K562 (cell line): ENCODE measurements at regions not wholly inside any gene's neighbourhood (a gene's known extent, or its start where the extent isn't known, plus 50 kb on each side); places are given as distances from the start of the nearest gene placed in this dataset.

Experiments used
- ATAC-seq: fragments of 200-7000 bp; cut with Tn5 transposase; 3 replicates; pipeline ENCODE4 v1.9.1; 2020; ENCODE audit warnings: moderate library complexity
- BruUV-seq: library from RNA; stranded (reverse); fragments of 400-500 nt; replicated peaks from 2 replicates; lab custom pipeline; 2021; lab: Mats Ljungman, UMichigan
- CTCF ChIA-PET: fragments of 300-600 bp; formaldehyde crosslinking; extraction: SDS; loops from one replicate; lab custom pipeline; 2021; ENCODE audit warnings: low intra/inter-chr PET ratio; lab: Yijun Ruan, JAX
- POLR2A ChIA-PET: fragments of 300-600, 350-650 bp; sonication (Branson Sonifier 250); formaldehyde crosslinking; extraction: SDS; loops from one replicate; lab custom pipeline; 2021; ENCODE audit warnings: antibody characterized with exemption, inconsistent platforms; lab: Yijun Ruan, JAX
- DNase-seq, 4 experiments: peaks; one replicate each; pipeline versions ENCODE4 v3.0.0 to v3.0.0-alpha.2; 2011 to 2018; ENCODE audit warnings: low spot score in 3 of 4, mixed read lengths in 3 of 4; ENCODE audit errors: extremely low read depth in 1 of 4
- FAIRE-seq: peaks from 2 replicates; lab custom pipeline; 2011; peaks lifted over from hg19 to GRCh38; lab: Jason Lieb, UNC
- H2AFZ ChIP-seq: 2 replicates; pipeline ENCODE4 v1.6.0; 2011; ENCODE audit warnings: low read depth, low read length, control low read depth, inconsistent platforms
- H3K27ac ChIP-seq: fragments of 200-600 bp; 3 replicates; pipeline ENCODE4 v1.8.0; 2011; ENCODE audit warnings: low read depth, mild to moderate bottlenecking, control low read depth, inconsistent platforms, low read length, moderate library complexity, mixed read lengths; ENCODE audit errors: extremely low read depth
- H3K27me3 ChIP-seq, 2 experiments: fragments of 300-600 bp in 1 of 2; 2 replicates in 1 of 2; 3 replicates in 1 of 2; pipeline versions ENCODE4 v1.6.0 to v1.8.0; 2011; ENCODE audit warnings: inconsistent platforms in 2 of 2, low read length in 2 of 2, mild to moderate bottlenecking in 1 of 2, mixed read lengths in 1 of 2, moderate library complexity in 1 of 2; ENCODE audit not compliant: control insufficient read depth in 2 of 2, insufficient read depth in 2 of 2
- H3K36me3 ChIP-seq: fragments of 300-600 bp; 3 replicates; pipeline ENCODE4 v1.8.0; 2011; ENCODE audit warnings: mild to moderate bottlenecking, low read length, inconsistent platforms; ENCODE audit not compliant: control insufficient read depth, insufficient read depth
- H3K4me1 ChIP-seq, 2 experiments: fragments of 200-600 bp in 1 of 2; replicated peaks in 1 of 2; 2 replicates in 1 of 2; 3 replicates in 1 of 2; pipeline versions ENCODE4 v1.5.1 to v1.8.0; 2011; ENCODE audit warnings: inconsistent platforms in 2 of 2, low read length in 2 of 2, mild to moderate bottlenecking in 1 of 2, mixed read lengths in 1 of 2, moderate library complexity in 1 of 2; ENCODE audit not compliant: control insufficient read depth in 2 of 2, insufficient read depth in 2 of 2
- H3K4me2 ChIP-seq: 2 replicates; pipeline ENCODE4 v1.6.1; 2011; ENCODE audit warnings: low read length, control low read depth, inconsistent platforms, mixed read lengths; ENCODE audit not compliant: insufficient read depth
- H3K4me3 ChIP-seq: fragments of 200-600 bp; sonication (generic), shearing (Covaris generic); 2 replicates; pipeline ENCODE4 v1.5.1; 2016; ENCODE audit warnings: control low read depth, inconsistent platforms
- H3K79me2 ChIP-seq: fragments of 200-600 bp; 3 replicates; pipeline ENCODE4 v1.8.0; 2011; ENCODE audit warnings: low read length, inconsistent platforms; ENCODE audit not compliant: control insufficient read depth, insufficient read depth
- H3K9ac ChIP-seq, 2 experiments: 2 replicates each; pipeline versions ENCODE4 v1.6.0 to v1.6.1; 2011; ENCODE audit warnings: low read depth in 2 of 2, low read length in 2 of 2, control low read depth in 1 of 2, inconsistent platforms in 1 of 2, mild to moderate bottlenecking in 1 of 2, mixed read lengths in 1 of 2; ENCODE audit not compliant: insufficient read depth in 1 of 2
- H3K9me1 ChIP-seq: one replicate; pipeline ENCODE4 v1.6.0; 2011; ENCODE audit warnings: inconsistent platforms, mild to moderate bottlenecking, low read length, moderate library complexity; ENCODE audit not compliant: control insufficient read depth, insufficient read depth
- H3K9me3 ChIP-seq: replicated peaks from 2 replicates; pipeline ENCODE4 v1.5.1; 2011; ENCODE audit warnings: low read depth, low read length, inconsistent platforms; ENCODE audit not compliant: control insufficient read depth, insufficient read depth
- H4K20me1 ChIP-seq: replicated peaks from 2 replicates; pipeline ENCODE4 v1.6.1; 2011; ENCODE audit warnings: low read length, inconsistent platforms, mixed read lengths; ENCODE audit not compliant: control insufficient read depth, insufficient read depth
- GATAD2A ChIP-seq: fragments of 450-650 bp; IDR thresholded peaks from 2 replicates; pipeline ENCODE4 v1.6.1; 2017
- POLR2AphosphoS2 ChIP-seq: IDR thresholded peaks from 2 replicates; pipeline ENCODE4 v1.6.1; 2012; ENCODE audit warnings: low read length, improper control_type of control experiment
- RBM17 ChIP-seq: fragments of 200-400 bp; formaldehyde crosslinking; IDR thresholded peaks from 2 replicates; pipeline ENCODE4 v1.6.1; 2017; ENCODE audit warnings: low read depth, mild to moderate bottlenecking, low read length, borderline replicate concordance
- WHSC1 ChIP-seq: IDR thresholded peaks from one replicate; pipeline ENCODE4 v1.6.1; 2012; ENCODE audit warnings: low read length, control low read depth, inconsistent platforms
- WGBS: fragments of 100-300 bp; shearing (Covaris generic); methylation state at CpG from one replicate; pipeline ENCODE4 v1.1.6; 2016; ENCODE audit warnings: low coverage, mixed read lengths; ENCODE audit not compliant: insufficient coverage; ENCODE audit errors: missing lambda C conversion rate; 5-methylcytosine and 5-hydroxymethylcytosine counted together
- in situ Hi-C: fragments of 300-500 bp; cut with MboI; formaldehyde crosslinking; loops from 4 replicates; pipeline ENCODE4 v1.15.0; 2018; ENCODE audit warnings: inconsistent platforms, mixed read lengths
- intact Hi-C: fragments of 100-400 bp; cut with micrococcal nuclease; formaldehyde crosslinking; loops from 2 replicates; pipeline ENCODE4 v1.14.2; 2022
- TF ChIP-seq, protein P1 (sequence below): sonication (generic); formaldehyde crosslinking; IDR thresholded peaks from 2 replicates; pipeline ENCODE4 v1.8.1; 2022; ENCODE audit warnings: missing genetic modification reagents
- TF ChIP-seq, protein P2 (sequence below): fragments of 250-450 bp; sonication (Bioruptor Pico); IDR thresholded peaks from 2 replicates; pipeline ENCODE4 v1.5.0; 2020; ENCODE audit warnings: mild to moderate bottlenecking
- TF ChIP-seq, protein P3 (sequence below): fragments of 450-650 bp; IDR thresholded peaks from 2 replicates; pipeline ENCODE4 v1.6.1; 2016; ENCODE audit warnings: low read depth, mild to moderate bottlenecking, moderate library complexity

DNA sequence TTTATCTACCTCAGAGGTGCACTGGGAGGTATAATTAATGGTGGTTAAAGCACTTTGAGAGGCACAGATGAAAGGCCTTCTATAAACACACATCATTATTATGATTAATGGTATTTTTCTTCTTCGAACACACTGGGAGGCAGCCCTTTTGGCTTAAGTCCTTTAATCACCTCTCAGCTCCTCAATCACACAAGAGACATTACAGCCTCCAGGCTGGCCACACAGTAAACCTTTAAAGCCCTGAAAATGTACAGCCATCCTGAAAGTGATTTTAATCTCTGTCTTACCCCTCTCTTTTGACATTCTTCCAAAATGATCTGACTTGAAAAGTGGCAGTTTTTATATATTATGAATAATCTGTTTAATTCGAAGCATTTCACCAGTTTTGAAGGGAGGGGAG, 54.3 kb upstream of the VSTM5 start:
- peaks cover 6 to 8% of the 10 kb centered on the region in 2 experiments; a peak in 3 of 5 replicates for H3K27me3 ChIP-seq
- TF ChIP-seq, protein P1, sequence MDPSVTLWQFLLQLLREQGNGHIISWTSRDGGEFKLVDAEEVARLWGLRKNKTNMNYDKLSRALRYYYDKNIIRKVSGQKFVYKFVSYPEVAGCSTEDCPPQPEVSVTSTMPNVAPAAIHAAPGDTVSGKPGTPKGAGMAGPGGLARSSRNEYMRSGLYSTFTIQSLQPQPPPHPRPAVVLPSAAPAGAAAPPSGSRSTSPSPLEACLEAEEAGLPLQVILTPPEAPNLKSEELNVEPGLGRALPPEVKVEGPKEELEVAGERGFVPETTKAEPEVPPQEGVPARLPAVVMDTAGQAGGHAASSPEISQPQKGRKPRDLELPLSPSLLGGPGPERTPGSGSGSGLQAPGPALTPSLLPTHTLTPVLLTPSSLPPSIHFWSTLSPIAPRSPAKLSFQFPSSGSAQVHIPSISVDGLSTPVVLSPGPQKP (CRISPR knock-in tag) = no peak
- TF ChIP-seq, protein P2, sequence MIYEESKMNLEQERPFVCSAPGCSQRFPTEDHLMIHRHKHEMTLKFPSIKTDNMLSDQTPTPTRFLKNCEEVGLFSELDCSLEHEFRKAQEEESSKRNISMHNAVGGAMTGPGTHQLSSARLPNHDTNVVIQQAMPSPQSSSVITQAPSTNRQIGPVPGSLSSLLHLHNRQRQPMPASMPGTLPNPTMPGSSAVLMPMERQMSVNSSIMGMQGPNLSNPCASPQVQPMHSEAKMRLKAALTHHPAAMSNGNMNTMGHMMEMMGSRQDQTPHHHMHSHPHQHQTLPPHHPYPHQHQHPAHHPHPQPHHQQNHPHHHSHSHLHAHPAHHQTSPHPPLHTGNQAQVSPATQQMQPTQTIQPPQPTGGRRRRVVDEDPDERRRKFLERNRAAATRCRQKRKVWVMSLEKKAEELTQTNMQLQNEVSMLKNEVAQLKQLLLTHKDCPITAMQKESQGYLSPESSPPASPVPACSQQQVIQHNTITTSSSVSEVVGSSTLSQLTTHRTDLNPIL (CRISPR knock-in tag) = no peak
- no peak for TF ChIP-seq WHSC1
- TF ChIP-seq RBM17 = no peak
- TF ChIP-seq POLR2AphosphoS2 = no peak
- TF ChIP-seq, protein P3, sequence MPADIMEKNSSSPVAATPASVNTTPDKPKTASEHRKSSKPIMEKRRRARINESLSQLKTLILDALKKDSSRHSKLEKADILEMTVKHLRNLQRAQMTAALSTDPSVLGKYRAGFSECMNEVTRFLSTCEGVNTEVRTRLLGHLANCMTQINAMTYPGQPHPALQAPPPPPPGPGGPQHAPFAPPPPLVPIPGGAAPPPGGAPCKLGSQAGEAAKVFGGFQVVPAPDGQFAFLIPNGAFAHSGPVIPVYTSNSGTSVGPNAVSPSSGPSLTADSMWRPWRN = no peak
- no peak for TF ChIP-seq GATAD2A
- H3K9ac ChIP-seq = no peak overlapping the region
- no peak for FAIRE-seq
- no peaks in the 10 kb centered on the region for H3K79me2 ChIP-seq
- intact Hi-C loops = no loop called here
- no peak overlapping the region for H3K27ac ChIP-seq
- no peak overlapping the region for H3K4me2 ChIP-seq
- no peaks in the 10 kb centered on the region for H3K9me1 ChIP-seq
- no peak for ATAC-seq
- H4K20me1 ChIP-seq = 0 out of 2 replicates have a peak, but pooled peaks cover 5% of the 10 kb centered on the region
- ChIA-PET CTCF (interaction anchor here (0.6 kb wide), 1 partner anchor 412 kb away, joined by 4 read pairs; no protein-coding TSS in a partner anchor), POLR2A (no interaction called here)
- no peaks in the 10 kb centered on the region for H3K4me1 ChIP-seq
- no peak overlapping the region for H3K4me3 ChIP-seq
- no peaks in the 10 kb centered on the region for H3K36me3 ChIP-seq
- BruUV-seq = no TSS peak
- DNase-seq = no peak
- in situ Hi-C loops = no loop called here
- H3K9me3 ChIP-seq = no peaks in the 10 kb centered on the region
- no peak overlapping the region for H2AFZ ChIP-seq
- WGBS = 0% methylated on average over 2 of the region's 2 CpGs
